Spleen (tissue), 11 donors: ENCODE measurements at regions not wholly inside any gene's neighbourhood (a gene's known extent, or its start where the extent isn't known, plus 50 kb on each side); places are given as distances from the start of the nearest gene placed in this dataset.

Source experiments
- DNase-seq: peaks from one replicate; pipeline ENCODE4 v3.0.0-alpha.2; 2020
- H3K27ac ChIP-seq, 8 donors: fragments of 200-600 bp; sonication (generic) in 7 of 8; 1 replicate in 4 of 8; 2 replicates in 4 of 8; pipeline versions ENCODE4 v1.5.0 to v1.8.0; 2016 to 2021; ENCODE audit warnings: inconsistent platforms in 4 of 8, mild to moderate bottlenecking in 4 of 8, moderate library complexity in 1 of 8
- H3K27me3 ChIP-seq, 7 donors: fragments of 200-600 bp; sonication (generic) in 6 of 7; replicated peaks in 1 of 7; 1 replicate in 4 of 7; 2 replicates in 3 of 7; pipeline versions ENCODE4 v1.5.0 to v1.8.0; 2016 to 2021; ENCODE audit warnings: inconsistent platforms in 3 of 7, mild to moderate bottlenecking in 1 of 7
- H3K36me3 ChIP-seq, 6 donors: fragments of 200-600 bp; sonication (generic) in 5 of 6; 1 replicate in 4 of 6; 2 replicates in 2 of 6; pipeline versions ENCODE4 v1.5.0 to v1.8.0; 2016 to 2021; ENCODE audit warnings: inconsistent platforms in 2 of 6
- H3K4me1 ChIP-seq, 6 donors: fragments of 200-600 bp; sonication (generic) in 5 of 6; 1 replicate in 3 of 6; 2 replicates in 3 of 6; pipeline versions ENCODE4 v1.5.0 to v1.8.0; 2016 to 2021; ENCODE audit warnings: inconsistent platforms in 3 of 6
- H3K4me3 ChIP-seq, 8 donors: fragments of 200-600 bp; sonication (generic) in 7 of 8; 1 replicate in 4 of 8; 2 replicates in 4 of 8; pipeline versions ENCODE4 v1.5.0 to v1.8.0; 2016 to 2021; ENCODE audit warnings: inconsistent platforms in 4 of 8, mild to moderate bottlenecking in 4 of 8, moderate library complexity in 2 of 8
- H3K9me3 ChIP-seq, 8 donors: fragments of 200-600 bp; sonication (generic) in 7 of 8; 1 replicate in 4 of 8; 2 replicates in 4 of 8; pipeline versions ENCODE4 v1.5.0 to v1.8.0; 2016 to 2021; ENCODE audit warnings: inconsistent platforms in 4 of 8
- POLR2A ChIP-seq, 3 donors: fragments of 450-650 bp; IDR thresholded peaks; one replicate each; pipeline ENCODE4 v1.5.1; 2017; ENCODE audit warnings: antibody characterized with exemption in 3 of 3, mild to moderate bottlenecking in 1 of 3
- POLR2AphosphoS5 ChIP-seq, 3 donors: sonication (generic); formaldehyde crosslinking; IDR thresholded peaks; one replicate each; pipeline ENCODE4 v1.5.1; 2017; ENCODE audit warnings: antibody characterized with exemption in 3 of 3
- WGBS, 5 donors: extraction: QIAGEN DNeasy Blood & Tissue Kit in 3 of 5; methylation state at CpG; one replicate each; pipeline versions ENCODE4 v1.1.5 to v1.1.7; 2013 to 2018; 5-methylcytosine and 5-hydroxymethylcytosine counted together
- intact Hi-C: fragments of 100-400 bp; cut with DNase I; formaldehyde crosslinking; loops from one replicate; pipeline ENCODE4 v1.15.0; 2023; ENCODE audit warnings: low total_unique reads
- TF ChIP-seq, protein P1 (sequence below), 11 experiments: fragments of 200-600 bp in 7 of 11; fragments of 450-650 bp in 4 of 11; sonication (generic) in 4 of 11; IDR thresholded peaks in 8 of 11; conservative IDR thresholded peaks in 3 of 11; 1 replicate in 7 of 11; 2 replicates in 4 of 11; pipeline versions ENCODE4 v1.4.0 to v1.8.0; 2016 to 2021; ENCODE audit warnings: antibody characterized with exemption in 11 of 11, inconsistent platforms in 4 of 11, mild to moderate bottlenecking in 1 of 11
- donor health status: healthy with polysubstance abuse.
- donor health status: DM: no; HTN: no; CAD: no; lungs with moderate emphysema.
- donor health status: DM: no; HTN: no; CAD: no.
- donor health status: Bipolar disorder and iron deficiency.
- donor health status: healthy.
- donor health status: DM: no; HTN: no; CAD: no.
- donor health status: DM: yes; HTN: yes; CAD: no.

- Histone ChIP-seq H3K27me3 (no peaks in the 10 kb centered on the region), H3K4me1 (no peaks in the 10 kb centered on the region), H3K27ac (no peak overlapping the region), H3K9me3 (no peaks in the 10 kb centered on the region), H3K36me3 (no peaks in the 10 kb centered on the region), H3K4me3 (no peak overlapping the region)
- intact Hi-C loops = no loop called here
- WGBS, 5 donors = 72 to 84% (median 77%) methylated on average over 2 of the region's 2 CpGs
- DNase-seq = no peak
- TF ChIP-seq, protein P1, sequence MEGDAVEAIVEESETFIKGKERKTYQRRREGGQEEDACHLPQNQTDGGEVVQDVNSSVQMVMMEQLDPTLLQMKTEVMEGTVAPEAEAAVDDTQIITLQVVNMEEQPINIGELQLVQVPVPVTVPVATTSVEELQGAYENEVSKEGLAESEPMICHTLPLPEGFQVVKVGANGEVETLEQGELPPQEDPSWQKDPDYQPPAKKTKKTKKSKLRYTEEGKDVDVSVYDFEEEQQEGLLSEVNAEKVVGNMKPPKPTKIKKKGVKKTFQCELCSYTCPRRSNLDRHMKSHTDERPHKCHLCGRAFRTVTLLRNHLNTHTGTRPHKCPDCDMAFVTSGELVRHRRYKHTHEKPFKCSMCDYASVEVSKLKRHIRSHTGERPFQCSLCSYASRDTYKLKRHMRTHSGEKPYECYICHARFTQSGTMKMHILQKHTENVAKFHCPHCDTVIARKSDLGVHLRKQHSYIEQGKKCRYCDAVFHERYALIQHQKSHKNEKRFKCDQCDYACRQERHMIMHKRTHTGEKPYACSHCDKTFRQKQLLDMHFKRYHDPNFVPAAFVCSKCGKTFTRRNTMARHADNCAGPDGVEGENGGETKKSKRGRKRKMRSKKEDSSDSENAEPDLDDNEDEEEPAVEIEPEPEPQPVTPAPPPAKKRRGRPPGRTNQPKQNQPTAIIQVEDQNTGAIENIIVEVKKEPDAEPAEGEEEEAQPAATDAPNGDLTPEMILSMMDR (IDR thresholded peaks at IDR 0.05 in 8 of 11, conservative IDR thresholded peaks at IDR 0.05 in 3 of 11) = no peak
- TF ChIP-seq POLR2AphosphoS5 (IDR thresholded peaks at IDR 0.05) = no peak
- TF ChIP-seq POLR2A (IDR thresholded peaks at IDR 0.05) = no peak
Observed at GRCh38 chr5:120738568-120738967, 274.5 kb downstream of the PRR16 start.

DNA sequence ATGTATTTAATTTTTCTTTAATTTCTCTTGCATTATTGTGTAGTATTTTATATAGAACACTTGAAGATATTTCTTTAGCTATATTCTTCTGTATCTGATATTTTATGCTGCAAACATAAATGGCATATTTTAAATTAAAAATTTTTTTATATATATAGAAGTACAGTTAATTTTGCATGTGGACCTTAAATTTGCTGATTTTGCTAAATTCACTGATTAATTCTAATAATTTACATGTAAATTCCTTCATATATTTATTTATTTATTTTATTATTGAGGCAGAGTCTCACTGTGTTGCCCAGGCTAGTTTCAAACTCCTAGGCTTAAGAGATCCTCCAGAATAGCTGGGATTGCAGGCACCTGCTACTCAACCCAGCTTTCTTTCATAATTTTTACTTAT is 276.9 kb downstream of the PRR16 start:
- Histone ChIP-seq H3K27ac (no peak overlapping the region), H3K4me3 (no peak overlapping the region), H3K27me3 (no peaks in the 10 kb centered on the region), H3K9me3 (no peaks in the 10 kb centered on the region), H3K36me3 (no peaks in the 10 kb centered on the region), H3K4me1 (no peaks in the 10 kb centered on the region)
- intact Hi-C loops = no loop called here
- no peak for DNase-seq
- TF ChIP-seq POLR2AphosphoS5 (IDR thresholded peaks at IDR 0.05) (no peak), POLR2A (IDR thresholded peaks at IDR 0.05) (no peak)
- TF ChIP-seq, protein P1 (IDR thresholded peaks at IDR 0.05 in 8 of 11, conservative IDR thresholded peaks at IDR 0.05 in 3 of 11) = no peak

- Histone ChIP-seq H3K27ac (no peak overlapping the region), H3K4me3 (no peak overlapping the region), H3K36me3 (no peaks in the 10 kb centered on the region), H3K4me1 (no peaks in the 10 kb centered on the region), H3K9me3 (no peaks in the 10 kb centered on the region), H3K27me3 (no peaks in the 10 kb centered on the region)
- no peak for TF ChIP-seq POLR2AphosphoS5 (IDR thresholded peaks at IDR 0.05)
- TF ChIP-seq, protein P1 (IDR thresholded peaks at IDR 0.05 in 8 of 11, conservative IDR thresholded peaks at IDR 0.05 in 3 of 11) = no peak
- no peak for TF ChIP-seq POLR2A (IDR thresholded peaks at IDR 0.05)
- WGBS, 5 donors = 82 to 93% (median 83%) methylated on average over 2 of the region's 2 CpGs
- intact Hi-C loops = no loop called here
- no peak for DNase-seq
Observed at GRCh38 chr5:120748474-120748873, 284.4 kb downstream of the PRR16 start.

DNA sequence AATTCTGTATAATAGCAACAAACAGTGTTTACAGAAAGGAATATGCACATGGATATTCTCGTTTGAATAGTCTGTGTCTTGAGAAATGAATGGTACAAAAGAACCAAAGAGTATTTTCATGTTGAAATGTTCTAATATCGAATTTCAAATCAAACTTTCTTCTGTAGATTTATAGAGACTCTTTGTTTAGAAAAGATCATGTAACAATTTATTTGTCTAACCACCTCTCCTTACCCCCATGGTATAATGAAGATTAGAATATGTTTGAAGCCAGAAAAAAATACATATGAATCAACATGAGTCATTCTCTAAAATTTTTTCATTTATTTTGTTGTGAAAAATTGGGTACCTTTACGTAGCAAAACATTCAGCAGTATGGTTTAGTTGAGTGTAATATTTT is 285.6 kb downstream of the PRR16 start:
- Histone ChIP-seq H3K4me1 (no peaks in the 10 kb centered on the region), H3K27me3 (no peaks in the 10 kb centered on the region), H3K36me3 (no peaks in the 10 kb centered on the region), H3K9me3 (no peaks in the 10 kb centered on the region), H3K4me3 (no peak overlapping the region), H3K27ac (no peak overlapping the region)
- no peak for DNase-seq
- intact Hi-C loops = no loop called here
- TF ChIP-seq, protein P1 (IDR thresholded peaks at IDR 0.05 in 8 of 11, conservative IDR thresholded peaks at IDR 0.05 in 3 of 11) = no peak
- TF ChIP-seq POLR2A (IDR thresholded peaks at IDR 0.05) (no peak), POLR2AphosphoS5 (IDR thresholded peaks at IDR 0.05) (no peak)
- 61 to 85% (median 72%) methylated on average over 3 of the region's 3 CpGs for WGBS, 5 donors
